Right ventricle myocardium superior (tissue), 1 donor: ENCODE measurements at regions not wholly inside any gene's neighbourhood (a gene's known extent, or its start where the extent isn't known, plus 50 kb on each side); places are given as distances from the start of the nearest gene placed in this dataset.
"Not testable (repeated sequence)": the region's sequence is repeated elsewhere in the genome, so short reads cannot be mapped to it uniquely, and the experiment has no call there.

Experiments
- ATAC-seq: fragments of 200-7000 bp; cut with Tn5 transposase; one replicate; pipeline ENCODE4 v1.9.1; 2020; ENCODE audit warnings: mild to moderate bottlenecking; ENCODE audit not compliant: poor library complexity
- DNase-seq: peaks from one replicate; pipeline ENCODE4 v3.0.0-alpha.2; 2020
- intact Hi-C: fragments of 100-400 bp; cut with DNase I; formaldehyde crosslinking; loops from one replicate; pipeline ENCODE4 v1.11.2; 2022
- donor health status: DM: no; HTN: yes; CAD: no; lungs with severe emphysema.

DNA sequence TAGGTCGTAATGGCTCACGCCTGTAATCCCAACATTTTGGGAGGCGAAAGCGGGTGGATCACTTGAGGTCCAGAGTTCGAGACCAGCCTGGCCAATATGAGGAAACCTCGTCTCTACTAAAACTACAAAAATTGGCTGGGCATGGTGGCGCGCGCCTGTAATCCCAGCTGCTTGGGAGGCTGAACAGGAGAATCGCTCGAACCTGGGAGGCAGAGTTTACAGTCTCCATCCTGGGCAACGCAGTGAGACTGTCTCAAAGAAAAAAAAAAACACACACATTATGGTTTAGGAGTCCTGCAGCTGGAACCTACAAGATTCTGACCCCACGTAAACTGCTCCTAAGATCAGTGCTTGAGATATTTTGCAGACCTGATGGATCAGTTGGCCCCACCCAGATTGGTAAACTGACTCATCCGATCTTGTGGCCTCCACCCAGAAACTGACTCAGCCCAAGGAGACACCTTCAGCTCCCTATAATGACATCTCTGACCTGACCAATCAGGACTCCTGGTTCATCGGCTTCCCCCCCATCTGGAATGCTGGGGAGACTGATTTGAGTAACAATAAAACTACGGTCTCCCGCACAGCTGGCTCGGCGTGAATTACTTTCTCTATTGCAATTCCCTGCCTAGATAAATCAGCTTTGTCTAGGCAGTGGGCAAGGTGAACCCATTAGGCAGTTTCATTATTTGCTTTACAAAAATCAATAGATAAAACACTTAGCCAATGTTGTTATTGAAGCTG lies 96.2 kb upstream of the BTN3A2 start:
- intact Hi-C loops: no loop called here
- ATAC-seq (no peak), DNase-seq (no peak)

DNA sequence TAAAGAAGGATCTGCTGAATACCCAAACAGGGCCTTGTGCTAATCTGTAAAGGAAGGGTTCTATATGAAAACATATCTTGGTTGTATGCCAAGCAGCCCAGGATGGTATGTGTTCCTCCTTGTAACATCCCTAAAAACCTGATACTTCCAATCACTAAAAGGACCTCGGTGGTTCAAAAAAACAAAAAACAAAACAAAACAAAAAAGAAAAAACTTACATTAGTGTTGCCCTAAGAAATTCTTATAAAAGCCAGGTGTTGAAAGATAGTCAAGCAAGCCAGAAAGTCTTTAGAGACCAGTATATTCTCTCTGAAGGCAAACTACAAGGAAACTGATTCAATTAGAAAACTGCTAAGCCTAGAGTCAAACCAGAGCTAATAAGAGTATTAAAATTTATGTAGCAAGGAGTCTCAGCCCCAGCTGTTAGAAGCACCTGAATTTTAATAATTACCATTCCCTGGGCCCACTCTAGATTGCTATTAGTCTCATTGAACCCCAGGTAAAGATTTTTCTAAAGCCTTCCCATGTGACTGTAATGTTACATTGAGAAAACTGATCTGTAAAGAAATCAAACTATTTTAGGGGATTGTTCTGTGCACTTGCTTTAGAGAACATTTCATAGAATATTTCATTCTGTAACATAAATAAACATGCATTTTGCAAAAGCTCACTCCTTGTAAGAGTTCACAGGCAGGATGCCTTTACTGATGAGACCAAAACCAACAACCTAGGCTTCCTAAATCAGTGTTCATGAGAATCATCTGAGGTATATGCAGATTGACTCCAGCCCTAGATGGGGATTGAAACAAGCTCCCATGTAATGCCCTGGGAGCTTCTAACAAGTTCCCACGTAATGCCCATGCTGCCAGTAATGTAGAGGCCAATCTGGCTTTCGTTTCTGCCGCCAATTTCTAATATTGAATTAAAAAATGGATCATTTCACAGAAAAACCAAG lies 95.2 kb upstream of the BTN3A2 start:
- intact Hi-C loops: no loop called here
- ATAC-seq: no peak
- no peak for DNase-seq

DNA sequence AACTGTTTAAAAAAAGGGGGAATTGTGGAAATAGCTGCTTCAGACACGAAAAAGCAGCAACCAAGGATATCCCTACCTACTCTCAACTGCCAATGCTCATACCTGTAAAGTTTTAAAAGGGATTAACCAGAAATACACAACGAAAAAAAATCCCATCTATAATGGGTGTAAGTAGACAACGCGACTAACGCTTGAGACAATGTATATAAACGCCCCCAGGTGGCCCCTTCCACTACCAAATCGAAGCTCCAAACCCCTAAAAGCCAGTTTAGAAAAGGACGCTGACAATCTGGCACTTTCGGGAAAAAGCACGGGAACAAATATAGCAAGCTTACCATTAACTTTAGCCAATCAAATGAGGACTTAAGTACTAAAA lies 94.5 kb upstream of the BTN3A2 start:
- ATAC-seq (no peak), DNase-seq (no peak)
- intact Hi-C loops: no loop called here

DNA sequence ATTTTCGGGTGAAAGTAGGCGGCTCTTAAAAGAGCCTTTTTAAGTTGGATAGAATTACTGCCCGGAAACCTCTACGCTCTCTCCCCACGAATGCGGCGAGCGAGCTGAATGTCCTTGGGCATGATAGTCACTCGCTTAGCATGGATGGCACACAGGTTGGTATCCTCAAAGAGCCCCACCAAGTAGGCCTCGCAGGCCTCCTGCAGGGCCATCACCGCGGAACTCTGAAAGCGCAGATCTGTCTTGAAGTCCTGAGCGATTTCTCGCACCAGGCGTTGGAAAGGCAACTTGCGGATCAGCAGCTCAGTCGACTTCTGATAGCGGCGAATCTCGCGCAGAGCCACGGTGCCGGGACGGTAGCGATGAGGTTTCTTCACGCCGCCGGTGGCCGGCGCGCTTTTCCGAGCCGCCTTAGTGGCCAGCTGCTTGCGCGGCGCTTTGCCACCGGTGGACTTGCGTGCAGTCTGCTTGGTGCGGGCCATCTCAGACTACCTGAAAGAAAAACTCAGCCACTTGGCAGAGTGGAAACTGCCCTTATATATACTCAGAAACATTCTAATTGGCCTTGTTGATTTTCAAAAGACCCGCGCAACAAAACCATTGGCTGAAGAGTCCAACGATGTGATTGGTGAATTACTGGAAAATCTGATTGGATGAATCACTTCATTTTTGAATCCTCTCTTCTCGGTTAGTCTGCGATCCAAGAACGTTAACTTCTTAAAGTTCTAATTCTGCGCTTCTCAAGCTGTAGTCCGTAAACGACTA lies 93.9 kb upstream of the BTN3A2 start:
- ATAC-seq: peak; percentile 60
- DNase-seq: peak; percentile 57
- intact Hi-C loops: no loop called here

DNA sequence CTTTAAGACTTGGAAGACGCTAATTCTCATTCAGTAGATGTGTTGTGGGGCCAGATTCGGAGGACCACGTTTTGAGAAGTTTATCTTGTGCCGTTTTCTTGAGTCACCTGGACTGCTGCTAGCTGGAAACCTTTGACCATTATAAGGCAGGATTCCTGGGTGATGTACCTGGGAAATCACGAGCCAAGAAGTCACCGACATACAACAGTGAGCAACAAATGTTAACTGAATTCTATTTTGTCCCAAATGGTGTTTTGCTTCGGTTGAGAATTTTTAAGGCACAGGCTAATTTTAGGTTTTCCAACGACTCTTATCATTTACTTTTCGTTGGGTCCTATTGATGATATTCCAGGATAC lies 93.4 kb upstream of the BTN3A2 start:
- DNase-seq: no peak
- intact Hi-C loops: no loop called here
- no peak for ATAC-seq

DNA sequence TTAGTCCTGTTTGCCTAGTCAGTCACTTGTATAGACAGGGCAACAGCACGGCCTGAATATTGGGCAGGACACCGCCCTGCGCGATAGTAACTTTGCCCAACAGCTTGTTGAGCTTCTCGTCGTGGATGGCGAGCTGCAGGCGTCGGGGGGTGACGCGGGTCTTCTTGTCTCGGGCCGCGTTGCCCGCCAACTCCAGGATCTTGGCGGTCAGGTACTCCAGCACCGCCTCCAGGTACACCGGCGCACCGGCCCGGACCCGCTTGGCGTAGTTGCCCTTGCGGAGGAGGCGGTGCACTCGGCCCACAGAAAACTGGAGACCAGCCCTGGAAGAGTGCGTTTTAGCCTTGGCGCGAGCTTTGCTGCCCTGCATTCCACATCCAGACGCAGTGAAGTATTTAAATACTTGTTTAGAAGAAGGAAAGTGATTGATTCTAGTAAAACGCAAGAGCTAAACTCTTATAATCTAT lies 92.8 kb upstream of the BTN3A2 start:
- intact Hi-C loops: no loop called here
- DNase-seq: peak; percentile 55
- ATAC-seq: peak; percentile 32

DNA sequence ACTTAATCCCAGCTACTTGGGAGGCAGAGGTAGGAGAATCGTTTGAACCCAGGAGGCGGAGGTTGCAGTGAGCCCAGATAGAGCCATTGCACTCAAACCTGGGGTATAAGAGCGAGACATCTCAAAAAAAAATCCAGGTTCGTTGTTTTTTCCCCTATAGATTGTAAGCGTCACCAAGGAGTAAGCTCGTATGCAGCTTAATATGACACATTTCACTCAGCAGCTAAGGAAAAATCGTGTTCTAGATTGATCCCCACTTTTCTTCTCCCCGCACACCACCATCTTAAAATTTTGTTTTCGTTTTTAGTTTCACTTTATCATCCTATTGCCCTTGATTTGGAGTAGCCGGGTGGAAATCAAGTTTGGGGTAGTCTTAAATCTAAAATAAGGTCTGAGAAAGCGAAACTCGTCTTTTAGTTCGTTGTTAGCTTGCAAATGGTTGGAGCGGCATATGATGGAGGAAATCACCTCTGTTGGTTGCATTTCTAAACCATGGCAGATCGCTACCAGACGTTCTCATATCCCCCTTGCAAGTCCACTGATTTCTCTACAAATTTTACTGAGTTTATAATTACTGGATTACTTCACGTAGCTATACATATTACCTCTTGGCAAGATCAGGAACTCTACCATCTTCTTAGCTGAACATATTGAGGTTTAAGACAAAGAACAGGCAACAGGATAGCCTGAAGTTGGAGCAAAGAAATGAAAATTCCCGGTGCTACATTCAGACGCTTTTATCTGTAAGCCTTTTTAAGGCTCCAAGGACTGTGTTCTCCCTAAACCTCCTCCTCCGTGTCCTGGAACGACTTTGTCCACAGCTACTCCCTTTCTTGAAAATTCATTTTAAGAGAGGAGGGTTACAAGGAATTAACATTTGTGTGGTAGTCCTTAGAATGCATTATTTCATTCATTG lies 91.1 kb upstream of the BTN3A2 start:
- ATAC-seq (no peak), DNase-seq (no peak)
- intact Hi-C loops: no loop called here

DNA sequence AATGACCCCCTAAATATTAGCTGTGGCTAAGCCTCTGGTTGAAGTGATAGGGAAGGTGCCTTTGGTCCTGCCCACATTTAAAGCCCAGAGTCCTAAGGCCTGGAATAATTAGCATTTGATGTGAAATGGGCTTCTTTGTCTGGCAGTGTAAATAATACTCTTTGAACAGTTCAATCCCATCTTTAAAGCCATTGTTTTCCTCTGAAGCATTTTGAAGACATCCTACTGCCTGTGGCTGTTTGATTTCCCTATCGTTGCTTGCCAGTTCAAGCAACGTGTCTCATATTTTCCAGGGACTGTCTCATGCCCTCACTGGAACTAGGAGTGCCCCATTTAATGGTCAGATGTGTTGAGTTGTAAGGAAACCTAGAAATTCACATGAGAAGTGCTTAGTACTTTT lies 89.3 kb upstream of the BTN3A2 start:
- intact Hi-C loops: no loop called here
- ATAC-seq (no peak), DNase-seq (no peak)

DNA sequence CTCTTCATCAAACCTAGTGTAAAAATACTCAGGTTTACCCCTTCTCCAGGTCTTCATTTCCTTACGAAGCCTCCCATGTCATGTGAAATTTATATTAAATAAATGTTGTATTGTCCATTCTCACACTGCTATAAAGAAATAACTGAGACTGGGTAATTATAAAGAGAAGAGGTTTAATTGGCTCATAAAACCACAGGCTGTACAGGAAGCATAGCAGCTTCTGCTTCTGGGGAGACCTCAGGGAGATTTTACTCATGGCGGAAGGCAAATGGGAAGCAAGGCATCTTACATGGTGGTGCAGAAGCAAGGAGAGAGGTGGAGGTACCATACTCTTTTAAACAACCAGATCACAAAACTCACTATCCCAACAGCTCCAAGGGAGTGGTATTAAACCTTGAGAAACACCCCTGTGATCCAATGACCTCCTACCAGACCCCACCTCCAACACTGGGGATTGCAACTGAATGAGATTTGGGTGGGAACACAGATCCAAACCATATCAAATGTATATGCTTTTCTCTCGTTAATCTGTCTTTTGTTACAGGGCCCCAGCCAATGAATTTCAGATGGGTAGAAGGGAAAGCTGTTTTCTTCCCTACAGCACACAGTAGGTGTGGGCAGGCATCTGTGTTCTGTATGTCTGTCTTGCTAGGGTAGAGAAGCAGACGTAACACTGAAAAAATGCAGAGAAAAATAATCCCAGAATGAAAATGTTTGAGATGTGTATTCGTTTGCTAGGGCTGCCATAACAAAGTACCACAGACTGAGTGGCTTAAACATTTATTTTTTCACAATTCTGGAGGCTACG lies 88.0 kb upstream of the BTN3A2 start:
- ATAC-seq: no peak
- intact Hi-C loops: no loop called here
- DNase-seq: no peak

DNA sequence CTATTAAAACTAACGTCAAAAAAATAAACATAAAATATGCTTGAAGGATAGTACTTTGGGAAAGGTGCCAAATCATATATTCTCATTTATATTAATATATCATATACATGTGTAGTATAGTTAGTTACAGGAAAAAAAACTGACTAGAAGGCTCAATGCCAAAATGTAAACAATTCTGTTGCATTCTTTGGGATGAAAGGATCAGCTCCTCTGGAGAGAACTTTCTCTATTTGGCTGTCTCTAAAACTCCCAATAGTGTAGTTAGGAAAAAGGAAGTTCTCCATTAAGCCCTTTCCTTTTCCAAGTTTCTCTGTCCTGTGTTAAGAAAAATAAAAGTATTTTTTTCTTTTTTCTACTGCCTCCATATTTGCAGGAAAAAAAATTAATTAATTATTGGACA lies 86.5 kb upstream of the BTN3A2 start:
- DNase-seq: no peak
- intact Hi-C loops: no loop called here
- ATAC-seq: no peak

DNA sequence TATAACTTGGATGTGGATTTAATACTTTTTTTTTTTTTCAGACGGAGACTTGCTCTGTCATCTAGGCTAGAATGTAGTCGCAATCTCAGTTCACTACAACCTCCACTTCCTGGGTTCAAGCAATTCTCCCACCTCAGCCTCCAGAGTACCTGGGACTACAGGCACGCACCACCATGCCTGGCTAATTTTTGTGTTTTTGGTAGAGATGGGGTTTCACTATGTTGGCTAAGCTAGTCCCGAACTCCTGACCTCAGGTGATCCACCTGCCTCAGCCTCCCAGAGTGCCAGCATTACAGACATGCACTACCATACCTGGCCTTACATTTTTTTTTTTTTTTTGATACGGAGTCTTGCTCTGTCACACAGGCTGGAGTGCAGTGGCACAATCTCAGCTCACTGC lies 85.6 kb upstream of the BTN3A2 start:
- ATAC-seq, intact Hi-C loops, DNase-seq: not testable (repeated sequence)

DNA sequence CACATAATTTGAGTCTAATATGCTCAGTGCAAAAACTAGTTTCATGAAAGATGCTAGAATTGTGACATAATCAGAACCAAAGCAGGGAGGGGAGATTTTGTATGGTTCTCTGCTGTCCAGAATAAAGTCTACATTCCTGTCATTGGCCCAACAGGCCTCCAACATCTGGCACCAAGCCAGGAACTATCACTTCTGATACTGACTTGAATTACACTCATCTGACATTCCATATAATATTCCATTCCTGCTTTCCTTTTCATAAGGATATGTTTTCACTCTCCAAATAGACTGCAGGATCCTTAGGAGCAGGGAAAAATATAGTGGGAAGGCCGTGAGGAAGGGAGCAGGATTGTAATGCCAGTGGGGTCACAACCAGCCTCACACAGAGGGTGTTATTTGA lies 84.6 kb upstream of the BTN3A2 start:
- DNase-seq (no peak), ATAC-seq (no peak)
- intact Hi-C loops: no loop called here

DNA sequence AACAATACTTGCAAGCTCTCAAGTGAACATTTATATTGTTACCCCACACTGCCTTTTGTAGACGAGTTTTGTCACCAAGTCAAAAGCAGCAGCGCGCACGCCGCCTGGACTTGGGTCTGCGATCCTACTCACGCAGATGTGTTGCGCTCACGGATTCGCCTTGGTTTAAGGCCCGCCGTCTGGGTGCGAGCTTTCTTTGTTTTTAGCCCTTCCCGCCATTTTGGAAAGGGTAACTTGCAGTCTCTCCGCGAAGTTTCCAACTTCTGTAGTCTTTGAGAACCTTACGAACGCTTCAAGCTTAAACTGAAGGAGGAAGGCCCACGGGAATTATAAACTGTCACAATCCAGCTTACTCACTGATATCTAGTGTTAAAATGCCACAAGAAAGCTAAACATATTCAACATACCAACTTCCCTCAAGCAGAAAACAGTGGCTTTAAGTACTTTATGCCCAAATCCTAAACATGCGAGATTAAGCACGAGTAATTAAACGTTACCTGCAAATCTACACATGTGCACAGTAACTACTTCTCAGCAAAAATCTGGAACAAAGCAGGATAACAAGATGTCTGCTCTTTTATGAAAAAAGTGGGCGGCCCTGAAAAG lies 80.4 kb upstream of the BTN3A2 start:
- intact Hi-C loops: no loop called here
- ATAC-seq: peak; percentile 29
- DNase-seq: peak; percentile 79

DNA sequence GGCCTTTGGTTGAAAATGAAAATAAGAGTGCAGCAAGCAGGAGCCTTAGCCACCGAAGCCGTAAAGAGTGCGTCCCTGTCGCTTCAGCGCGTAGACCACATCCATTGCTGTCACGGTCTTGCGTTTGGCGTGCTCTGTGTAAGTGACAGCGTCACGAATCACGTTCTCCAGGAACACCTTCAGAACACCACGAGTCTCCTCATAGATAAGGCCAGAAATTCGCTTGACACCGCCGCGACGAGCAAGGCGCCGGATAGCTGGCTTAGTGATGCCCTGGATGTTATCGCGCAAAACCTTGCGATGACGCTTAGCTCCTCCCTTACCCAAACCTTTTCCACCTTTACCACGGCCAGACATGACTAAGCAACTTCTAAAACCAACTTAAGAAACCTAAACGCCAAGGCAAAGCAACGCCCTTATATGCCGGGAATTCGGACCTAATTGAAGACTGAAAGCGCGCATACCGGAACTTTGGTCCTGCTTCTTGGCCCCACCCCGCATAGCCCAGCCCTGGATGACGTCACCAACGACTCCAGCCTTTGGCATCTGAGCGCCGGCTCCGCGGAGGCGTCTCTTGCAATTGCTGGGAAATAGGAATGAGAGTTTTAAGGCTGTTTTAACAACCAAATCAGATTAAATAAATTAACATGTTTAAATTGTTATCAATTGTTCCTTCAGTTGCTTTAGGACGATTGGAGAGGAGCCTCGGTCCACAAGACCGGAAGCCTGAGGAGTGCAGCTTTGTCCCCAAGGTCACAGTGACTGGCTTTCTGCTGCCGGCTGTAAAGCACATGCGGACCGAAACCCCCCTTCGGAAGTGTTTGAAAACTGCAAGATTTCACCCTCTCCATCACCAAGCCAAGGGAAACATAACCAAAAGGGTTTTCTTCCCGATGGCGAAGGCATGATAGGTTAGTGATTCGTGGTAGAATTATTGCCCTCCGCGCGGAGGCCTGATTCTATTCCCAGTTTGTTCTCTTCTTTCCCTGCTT lies 79.6 kb upstream of the BTN3A2 start:
- ATAC-seq (peak; percentile 97), DNase-seq (peak; percentile 98)
- intact Hi-C loops: no loop called here

DNA sequence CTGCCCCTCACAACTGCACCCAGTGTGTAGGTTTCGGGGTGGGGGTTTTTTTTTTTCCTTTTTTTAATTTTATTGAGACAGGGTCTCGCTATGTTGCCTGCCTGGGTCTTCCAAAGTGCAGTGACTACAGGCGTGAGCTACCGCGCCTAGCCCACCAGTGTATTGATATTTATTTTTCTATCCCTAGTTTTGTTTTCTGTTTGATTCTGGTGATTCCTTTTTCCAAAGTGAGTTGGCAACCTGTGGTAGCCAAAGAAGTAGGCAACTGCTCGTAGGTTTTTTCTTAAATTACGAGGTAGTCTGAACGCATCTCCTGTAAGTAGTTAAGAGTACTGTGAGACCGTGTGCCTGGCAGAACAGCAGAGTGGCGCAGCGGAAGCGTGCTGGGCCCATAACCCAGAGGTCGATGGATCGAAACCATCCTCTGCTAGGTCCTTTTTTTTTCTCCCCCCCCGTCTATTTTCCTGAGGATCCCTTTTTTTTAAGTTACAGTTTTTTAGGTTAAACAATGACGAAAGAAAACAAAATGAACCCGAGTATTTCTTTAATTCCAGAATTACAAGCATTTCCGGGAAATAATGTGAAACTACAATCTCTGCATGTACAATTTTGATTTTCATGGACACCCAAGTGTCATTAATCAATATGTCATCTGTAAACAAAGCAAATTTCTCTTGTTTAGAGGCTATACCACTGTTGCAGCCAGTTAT lies 78.7 kb upstream of the BTN3A2 start:
- ATAC-seq: peak; percentile 81
- intact Hi-C loops: no loop called here
- DNase-seq: peak; percentile 69
